Tongue (tissue), 1 donor: ENCODE measurements at regions not wholly inside any gene's neighbourhood (a gene's known extent, or its start where the extent isn't known, plus 50 kb on each side); places are given as distances from the start of the nearest gene placed in this dataset.
"Not testable (repeated sequence)": the region's sequence is repeated elsewhere in the genome, so short reads cannot be mapped to it uniquely, and the experiment has no call there.

Source experiments
- DNase-seq: peaks from one replicate; pipeline ENCODE4 v3.0.0-alpha.2; 2015

DNA sequence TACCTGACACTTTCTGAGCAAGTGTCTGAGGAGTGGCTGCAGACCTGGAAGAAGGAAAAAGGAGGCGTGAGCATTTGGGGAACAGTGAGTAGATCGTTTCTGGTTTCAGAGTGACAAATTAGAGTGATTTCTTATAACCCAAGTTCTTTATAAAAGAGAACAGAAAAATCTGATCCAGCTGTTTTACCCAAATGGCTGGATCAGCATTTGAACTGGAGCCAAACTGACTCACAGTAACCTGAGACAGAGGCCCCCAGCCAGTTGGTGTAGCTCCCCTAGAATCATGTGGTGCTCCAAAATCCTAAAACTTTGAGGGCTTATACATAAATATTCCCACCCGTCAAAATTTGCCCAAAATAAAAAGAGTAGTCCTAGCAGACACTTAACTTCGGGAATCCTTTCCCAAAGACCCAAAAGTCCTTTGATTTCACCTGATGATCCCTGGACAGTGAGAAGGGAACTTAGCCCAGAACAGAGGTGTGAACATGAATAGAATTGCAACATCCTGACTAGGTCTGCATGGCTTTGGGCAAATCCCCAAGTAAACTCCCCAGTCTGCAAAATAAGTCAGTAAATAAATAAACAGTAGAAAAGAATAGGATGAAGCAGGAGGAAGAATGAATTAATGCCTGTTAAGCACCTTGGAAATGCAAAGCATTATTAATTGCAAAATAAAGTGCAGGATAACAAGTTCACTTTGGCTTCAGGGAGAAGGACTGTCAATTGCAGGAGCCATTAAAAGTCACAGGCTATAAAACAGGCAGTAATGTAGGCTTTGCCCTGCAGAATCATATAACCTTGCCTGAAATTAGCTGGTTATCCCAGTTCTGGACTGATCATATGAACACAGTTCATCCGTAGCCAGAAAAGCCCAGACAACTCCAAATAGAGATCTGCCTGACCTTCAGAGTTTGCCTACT is 262.0 kb upstream of the JARID2 start:
- DNase-seq, result peak; percentile 60

DNA sequence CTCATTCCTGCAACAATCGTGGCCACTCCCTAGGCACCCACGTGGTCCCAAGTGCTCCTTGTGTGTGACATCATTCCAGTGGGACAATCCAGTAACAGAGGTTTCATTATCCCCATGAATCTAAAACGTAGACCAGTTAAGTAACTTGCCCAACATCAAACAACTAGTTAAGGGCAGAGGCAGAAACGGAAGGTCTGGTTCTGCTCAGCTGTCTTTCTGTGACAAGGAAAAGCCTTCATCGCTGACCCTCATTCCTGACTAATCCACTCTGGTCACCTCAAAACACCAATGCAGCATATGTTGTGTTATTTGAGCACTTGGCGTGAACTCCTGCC is 261.4 kb upstream of the JARID2 start:
- DNase-seq, result peak; percentile 74

DNA sequence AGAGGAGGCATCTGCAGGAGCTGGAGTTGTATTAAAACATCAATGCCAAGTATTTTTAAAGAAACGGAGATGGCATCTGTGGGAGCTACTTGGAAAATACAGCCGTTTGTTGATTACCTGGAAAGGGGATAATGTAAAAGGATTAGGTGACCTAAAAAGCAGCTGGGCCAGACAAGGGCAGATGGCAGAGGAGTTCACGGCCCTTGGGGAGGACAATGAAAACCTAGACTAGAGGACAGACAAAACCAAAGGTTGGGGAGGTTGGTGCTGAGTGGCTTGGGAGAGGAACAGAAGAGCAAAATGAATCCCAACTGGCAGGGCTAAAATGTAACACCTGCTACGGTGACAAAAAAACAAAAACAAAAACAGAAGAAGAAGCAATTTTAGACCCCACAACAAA is 260.5 kb upstream of the JARID2 start:
- DNase-seq, result no peak

DNA sequence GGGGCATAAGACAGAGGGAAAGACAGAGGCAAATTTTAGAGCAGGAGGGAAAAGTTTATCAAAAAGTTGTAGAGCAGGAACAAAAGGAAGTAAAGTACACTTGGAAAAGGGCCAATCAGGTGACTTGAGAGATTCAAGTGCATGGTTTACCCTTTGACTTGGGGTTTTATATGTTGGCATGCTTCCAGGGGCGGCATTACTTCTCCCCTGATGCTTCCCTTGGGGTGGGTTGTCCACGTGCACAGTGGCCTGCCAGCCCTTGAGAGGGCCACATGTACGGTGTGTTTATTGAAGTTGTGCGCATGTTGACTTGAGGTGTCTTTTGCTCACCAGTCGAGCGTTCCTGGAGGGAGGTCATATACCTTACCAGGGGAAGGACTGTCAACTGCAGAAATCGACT is 259.5 kb upstream of the JARID2 start:
- DNase-seq, result no peak

DNA sequence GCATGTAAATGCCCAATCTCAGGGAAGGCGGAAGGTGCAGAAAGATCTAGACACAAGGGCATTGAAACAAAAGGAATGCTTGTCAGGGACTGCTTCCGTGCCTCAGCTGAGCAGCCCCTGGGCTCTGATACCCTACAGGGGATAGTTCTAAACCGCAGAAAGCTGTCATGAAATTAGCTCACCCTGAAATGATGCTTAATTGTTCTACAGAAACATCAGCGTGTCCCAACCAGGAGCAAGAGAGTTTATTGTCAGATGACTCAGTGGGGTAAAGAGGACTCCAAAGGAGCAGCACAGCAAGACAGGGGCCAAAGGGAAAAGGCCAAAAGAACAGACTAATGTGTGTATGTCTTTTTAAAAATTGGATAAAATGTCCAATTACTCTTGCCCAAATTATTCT is 258.4 kb upstream of the JARID2 start:
- DNase-seq, result no peak

DNA sequence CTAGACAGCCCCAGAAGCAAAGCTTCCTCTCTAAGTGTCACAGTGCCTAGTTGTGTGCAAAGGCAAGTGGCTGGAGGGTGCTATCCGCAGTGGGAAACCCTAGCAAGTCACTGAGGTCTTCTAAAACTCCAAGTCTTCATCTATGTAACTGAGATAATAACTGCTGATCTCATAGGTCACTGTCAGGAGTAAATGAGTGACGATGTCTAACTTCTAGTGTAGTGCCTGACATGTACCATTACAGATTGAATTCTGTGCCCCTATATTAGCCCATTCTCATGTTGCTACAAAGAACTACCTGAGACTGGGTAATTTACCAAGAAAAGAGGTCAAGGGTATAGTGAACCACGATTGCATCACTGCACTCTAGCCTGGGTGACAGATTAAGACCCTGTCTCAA is 253.5 kb upstream of the JARID2 start:
- no peak for DNase-seq

DNA sequence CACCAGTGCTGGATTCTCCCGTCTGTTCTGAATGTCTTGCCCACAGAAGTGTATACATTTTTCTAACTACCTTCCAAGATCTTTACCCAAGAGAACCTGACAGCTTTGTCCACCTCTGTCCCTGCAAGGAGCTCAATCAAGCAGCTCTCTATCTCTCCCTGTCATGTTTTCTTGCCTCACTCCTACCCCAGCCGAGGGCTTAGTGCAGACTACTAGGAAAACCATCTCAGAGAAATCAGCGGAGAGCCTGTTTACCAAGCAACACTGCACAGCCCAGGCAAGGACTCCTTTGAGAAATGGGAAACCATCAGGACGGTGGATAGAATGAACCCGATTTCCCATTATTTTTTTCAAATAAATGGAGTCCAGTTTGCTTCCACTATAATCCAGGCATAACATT is 250.7 kb upstream of the JARID2 start:
- DNase-seq, result no peak

DNA sequence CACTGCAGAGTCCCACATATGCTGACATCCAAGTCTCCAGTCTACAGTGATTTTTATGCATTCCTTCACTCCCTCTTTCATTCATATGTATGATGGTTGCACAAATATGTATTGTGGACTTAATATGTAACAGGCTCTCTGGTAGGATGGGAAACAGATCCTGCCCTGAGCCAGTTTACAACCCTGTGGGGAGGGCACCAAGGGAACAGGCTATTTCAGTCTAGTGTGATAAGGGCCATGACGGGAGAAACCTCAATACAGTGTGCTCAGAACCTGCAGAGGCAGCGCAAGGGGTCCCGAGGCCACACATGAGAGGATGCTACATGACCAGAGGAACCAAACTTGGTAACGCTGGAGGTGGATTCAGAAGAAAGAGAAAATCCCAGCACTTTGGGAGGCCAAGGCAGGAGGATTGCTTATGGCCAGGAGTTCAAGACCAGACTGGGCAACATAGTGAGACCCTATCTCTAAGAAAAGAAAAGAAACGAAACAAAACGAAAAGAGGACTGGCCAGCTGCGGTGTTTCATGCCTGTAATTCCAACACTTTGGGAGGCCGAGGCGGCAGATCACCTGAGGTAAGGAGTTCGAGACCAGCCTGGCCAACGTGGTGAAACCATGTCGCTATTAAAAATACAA is 249.8 kb upstream of the JARID2 start:
- DNase-seq, result no peak

DNA sequence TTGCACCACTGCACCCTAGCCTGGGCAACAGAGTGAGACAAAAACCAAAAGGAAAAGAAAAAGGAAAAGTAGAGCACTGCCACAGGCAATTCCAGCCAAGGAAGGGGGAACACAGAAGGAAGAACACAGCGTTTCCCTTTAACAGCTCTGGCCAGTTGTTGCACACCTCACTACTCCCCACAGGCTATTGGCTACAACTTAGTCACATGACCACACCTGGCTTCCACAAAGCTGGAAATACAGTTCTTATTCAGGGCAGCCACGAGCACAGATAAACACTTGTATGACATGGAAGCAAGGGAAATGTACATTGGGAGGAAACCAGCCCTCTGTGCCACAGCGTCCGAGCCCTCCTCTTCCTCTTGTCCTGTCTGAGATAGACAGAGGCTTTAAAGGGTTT is 249.0 kb upstream of the JARID2 start:
- no peak for DNase-seq

DNA sequence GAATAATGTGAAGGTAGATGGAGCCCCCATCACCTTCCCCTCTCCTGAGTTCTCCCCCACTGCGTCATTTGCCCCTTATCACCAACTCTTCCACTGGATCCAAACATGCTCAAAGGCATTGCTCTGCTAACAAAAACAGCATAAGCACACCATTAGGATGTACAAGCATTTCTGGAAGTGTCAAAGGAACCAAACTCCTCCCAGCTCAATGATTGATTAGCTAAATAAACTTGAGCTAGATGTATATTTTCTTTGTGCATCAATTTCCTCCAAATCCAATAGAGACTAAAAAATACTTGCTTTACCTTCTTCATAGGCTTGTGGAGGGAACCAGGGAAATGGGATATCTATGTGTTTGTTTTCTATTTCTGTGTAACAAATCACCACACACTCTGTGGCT is 248.4 kb upstream of the JARID2 start:
- no peak for DNase-seq

DNA sequence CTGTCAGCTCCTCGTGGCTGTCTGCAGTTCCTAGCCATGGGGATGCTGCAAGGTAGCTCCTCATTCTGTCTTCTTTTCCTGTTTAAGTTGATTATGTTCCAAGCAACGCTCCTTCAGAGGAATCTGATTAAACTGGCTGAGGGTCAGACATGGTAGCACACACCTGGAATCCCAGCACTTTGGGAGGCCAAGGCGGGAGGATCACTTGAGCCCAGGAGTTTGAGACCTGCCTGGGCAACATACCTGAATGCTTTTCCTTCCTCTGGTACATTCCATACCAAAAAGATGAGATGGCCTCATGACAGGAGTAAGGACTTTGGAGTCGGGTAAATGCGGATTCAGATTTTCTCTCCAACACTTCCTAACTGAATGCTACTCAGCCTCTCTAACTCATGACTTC is 246.8 kb upstream of the JARID2 start:
- no peak for DNase-seq

DNA sequence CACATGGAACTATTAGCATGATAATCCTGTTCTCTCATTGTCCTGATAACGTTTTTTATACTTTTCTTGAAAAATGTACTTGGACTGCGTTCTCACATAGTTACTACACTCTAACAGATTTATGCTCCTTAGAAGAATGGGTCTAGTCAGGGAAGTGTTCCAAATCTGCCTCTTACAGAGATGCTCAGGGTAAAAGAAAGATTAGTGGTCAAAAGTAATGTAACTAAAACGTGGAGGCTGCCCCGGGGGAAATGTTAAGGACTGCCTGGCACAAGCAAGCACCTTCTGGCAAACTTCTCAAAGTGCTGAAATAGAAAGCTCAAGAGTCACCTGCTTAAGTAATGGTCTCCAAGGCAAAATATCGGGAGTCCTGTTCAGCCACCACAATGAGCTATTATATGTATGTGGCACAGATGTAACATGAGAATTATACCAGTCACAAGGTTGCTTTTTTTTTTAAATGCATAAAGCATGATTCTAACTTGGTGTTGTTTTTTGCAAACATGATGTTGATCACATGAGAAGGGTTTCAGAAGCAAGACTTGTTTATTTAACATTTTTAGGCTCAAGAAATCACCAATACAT is 244.5 kb upstream of the JARID2 start:
- DNase-seq, result no peak

DNA sequence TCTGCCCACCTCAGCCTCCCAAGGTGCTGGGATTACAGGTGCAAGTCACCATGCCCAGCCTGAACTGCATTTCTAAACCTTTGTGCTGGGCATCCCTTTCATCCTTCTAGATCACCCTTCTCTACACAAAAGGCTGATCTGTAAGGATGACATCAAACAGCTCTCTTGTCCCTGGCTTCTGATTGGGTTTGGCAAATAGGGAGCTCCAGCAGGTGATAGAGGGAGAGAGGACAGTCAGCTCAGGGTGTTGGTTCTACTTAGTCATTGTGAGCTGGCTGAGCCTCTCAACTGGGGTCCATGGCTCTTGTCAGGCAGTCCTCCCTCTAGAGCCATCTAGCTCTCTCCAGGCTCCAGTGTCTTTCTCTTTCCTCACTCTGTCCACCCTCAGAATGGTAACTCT is 237.6 kb upstream of the JARID2 start:
- DNase-seq, result no peak

DNA sequence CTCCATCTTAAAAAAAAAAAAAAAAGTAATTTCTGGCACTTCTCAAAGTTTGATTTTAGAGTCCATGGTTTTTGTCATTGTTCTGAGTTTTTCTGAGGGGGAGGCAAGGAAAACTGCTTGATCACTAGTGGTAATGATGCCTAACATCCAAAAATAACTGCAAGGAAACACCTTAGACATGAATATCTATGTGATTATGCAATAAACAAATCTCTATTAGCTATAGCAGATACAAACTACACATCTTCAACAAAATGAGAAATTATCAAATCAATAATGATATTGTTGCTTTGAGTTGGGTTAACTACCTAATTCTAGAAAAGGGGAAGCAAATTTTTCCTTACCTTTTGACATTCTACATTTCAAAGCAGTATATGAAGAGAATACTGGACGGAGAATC is 230.9 kb upstream of the JARID2 start:
- no peak for DNase-seq

DNA sequence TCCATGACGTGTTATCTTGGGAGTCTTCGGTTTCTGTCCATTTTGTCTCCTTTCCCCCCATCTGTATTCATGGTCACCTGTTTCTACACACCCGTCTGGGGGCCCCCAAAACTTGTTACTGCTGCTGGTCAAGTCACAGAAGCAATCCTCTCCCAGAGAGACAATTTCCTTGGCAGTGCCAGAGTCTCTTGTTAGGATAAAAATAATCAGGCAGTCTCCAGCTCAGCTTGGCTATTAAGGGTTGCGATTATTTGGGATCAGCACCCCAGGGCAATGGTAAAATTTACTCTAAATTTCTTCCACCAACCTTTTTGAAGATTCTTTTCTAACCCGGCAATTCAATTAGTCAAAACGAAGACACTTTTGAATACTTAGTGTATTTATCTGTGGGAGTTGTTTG is 229.1 kb upstream of the JARID2 start:
- no peak for DNase-seq

DNA sequence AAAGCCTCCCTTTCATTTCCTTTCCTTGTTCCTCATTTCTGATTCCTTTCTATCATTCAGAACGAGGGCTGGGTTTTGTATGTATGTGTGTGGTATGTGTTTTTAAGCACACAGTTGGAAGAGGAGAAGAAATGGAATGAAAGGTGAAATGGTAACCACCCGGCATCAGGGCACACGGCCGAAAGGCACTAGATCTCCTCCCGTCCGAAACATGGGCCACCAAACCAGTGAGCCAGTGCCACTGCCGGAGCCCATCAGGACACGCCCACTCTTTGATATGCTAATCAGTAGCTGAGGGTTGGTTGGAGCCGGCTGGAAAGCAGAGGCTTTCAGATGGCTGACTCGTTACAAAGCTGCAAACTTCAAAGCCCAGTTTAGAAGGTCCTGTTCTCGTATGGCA is 228.6 kb upstream of the JARID2 start:
- DNase-seq, result no peak

DNA sequence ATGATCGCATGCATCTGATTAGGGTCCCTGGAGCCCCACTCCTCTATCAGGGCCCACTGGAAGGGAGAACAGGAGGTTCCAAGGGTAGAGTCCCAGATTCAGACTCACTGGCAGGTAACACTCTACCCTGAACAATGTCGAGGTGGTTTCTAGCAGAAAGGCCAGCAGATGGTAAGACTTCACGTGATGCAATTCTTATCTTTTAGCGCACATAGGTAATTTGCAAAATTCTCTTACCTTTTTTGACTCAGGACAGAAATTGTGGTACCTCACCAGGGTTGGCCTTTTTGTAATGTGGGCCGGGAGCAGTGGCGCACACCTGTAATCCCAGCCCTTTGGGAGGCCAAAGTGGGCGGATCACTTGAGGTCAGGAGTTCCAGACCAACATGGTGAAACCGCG is 228.1 kb upstream of the JARID2 start:
- no peak for DNase-seq

DNA sequence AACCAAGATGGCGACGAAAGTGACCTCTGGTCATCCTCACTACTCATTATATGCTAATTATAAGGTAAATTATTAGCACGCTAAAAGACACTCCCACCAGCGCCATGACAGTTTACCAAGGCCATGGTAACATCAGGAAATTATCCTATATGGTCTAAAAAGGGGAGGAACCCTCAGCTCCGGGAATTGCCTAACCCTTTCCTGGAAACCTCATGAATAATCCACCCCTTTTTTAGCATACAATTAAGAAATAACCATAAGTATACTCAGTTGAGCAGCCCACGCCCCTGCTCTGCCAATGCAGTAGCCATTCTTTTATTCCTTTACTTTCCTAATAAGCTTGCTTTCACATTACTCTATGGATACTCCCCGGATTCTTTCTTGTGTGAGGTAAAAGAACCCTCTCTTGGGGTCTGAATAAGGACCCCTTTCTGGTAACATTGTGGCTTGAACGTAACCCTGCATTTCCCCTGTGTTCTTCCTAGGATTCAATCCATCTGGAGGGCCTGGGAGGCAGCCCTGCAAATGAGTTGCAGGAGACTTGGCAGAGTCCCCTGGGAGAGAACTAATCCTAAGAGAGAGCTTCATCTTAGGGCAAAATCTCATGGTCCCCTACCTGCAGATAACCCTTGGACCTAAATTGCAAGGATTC is 225.6 kb upstream of the JARID2 start:
- no peak for DNase-seq

DNA sequence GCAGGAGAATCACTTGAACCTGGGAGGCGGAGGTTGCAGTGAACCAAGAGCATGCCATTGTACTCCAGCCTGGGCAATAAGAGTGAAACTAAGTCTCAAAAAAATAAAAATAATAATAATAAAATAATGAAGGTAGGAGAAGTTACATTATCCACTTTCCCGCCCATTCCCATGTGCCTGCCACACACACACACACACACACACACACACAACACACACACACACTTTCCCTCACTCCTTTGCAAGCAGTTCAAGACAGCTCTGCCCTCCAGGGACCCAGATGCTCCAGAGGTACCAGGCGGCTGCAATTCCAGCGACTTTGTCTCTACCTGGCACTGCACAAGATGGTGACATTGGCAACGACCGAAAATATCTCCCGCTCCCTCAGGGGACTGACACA is 224.8 kb upstream of the JARID2 start:
- no peak for DNase-seq

DNA sequence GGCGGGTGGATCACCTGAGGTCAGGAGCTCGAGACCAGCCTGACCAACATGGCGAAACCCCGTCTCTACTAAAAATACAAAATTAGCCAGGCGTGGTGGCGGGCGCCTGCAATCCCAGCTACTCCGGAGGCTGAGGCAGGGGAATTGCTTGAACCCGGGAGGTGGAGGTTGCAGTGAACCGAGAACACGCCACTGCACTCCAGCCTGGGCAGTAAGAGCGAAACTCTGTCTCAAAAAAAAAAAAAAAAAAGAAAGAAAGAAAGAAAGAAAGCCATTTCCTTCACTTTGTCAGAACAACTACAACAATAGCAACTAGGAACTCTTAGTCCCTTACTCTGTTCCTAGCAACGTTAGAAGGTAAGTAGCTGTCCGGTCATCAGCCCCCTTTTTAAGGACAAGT is 222.9 kb upstream of the JARID2 start:
- DNase-seq, result not testable (repeated sequence)

DNA sequence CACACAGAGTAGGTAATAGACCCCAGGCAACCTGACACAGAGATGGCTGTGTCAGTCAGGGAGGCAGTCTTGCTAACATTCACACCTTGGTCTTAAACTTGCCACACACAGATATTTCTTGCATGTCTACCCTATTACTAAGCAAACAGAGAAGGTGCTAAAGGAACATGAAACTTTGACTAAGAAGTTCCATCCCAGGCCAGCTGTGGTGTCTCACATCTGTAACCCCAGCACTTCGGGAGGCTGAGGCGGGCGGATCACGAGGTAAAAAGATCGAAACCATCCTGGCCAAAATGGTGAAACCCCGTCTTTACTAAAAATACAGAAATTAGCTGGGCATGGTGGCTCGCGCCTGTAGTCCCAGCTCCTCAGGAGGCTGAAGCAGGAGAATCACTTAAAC is 222.4 kb upstream of the JARID2 start:
- DNase-seq, result no peak

DNA sequence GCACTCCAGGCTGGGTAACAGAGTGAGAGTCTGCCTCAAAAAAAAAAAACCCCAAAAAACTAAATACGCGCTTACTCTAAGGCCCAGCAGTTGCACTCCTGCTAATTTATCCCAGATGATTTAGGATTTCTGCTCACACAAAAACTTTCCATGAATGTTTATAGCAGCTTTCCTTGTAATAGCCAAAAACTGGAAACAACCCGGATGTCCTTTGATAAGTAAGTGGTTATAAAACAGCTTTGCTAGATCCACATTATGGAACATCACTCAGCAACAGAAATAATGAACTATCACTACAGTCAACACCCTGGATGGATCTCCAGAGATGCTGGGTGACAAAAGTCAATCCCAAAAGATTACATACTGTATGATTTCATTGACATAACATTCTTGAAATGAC is 220.4 kb upstream of the JARID2 start:
- DNase-seq, result peak; percentile 45

DNA sequence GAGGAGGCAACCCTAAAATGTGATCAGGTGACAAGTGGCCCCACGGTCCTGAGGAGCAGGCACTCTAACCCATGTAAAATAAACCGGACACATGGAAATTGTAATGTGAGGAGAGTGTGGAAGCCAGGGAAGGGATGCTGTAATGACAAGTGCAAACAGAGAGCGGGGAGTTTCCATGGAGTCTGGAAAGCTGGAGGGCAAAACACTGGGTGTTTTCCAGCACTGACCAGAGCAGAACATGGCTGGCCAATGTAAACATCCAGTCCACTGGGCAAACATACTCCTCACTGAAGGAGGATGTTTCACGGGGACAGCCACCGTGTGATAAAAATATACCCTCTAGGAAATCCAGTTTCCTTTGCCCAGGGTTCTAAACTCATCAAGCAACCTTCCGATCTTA is 219.0 kb upstream of the JARID2 start:
- DNase-seq, result peak; percentile 68
